Cardiac muscle cell (in vitro differentiated cells and primary cell): ENCODE measurements at regions not wholly inside any gene's neighbourhood (a gene's known extent, or its start where the extent isn't known, plus 50 kb on each side); places are given as distances from the start of the nearest gene placed in this dataset.

Source experiments
- DNase-seq, 2 donors: peaks; one replicate each; pipeline versions ENCODE4 v3.0.0 to v3.0.0-alpha.2; 2010 to 2017; ENCODE audit warnings: low read depth in 1 of 2, low spot score in 1 of 2
- H3K27ac ChIP-seq: fragments of 200-600 bp; sonication (generic); 2 replicates; pipeline ENCODE4 v1.5.1; 2016
- H3K27me3 ChIP-seq: fragments of 200-600 bp; sonication (generic); 2 replicates; pipeline ENCODE4 v1.6.0; 2016; ENCODE audit warnings: control low read depth
- H3K36me3 ChIP-seq: fragments of 200-600 bp; sonication (generic); 2 replicates; pipeline ENCODE4 v1.5.1; 2016; ENCODE audit warnings: control low read depth
- H3K4me1 ChIP-seq: fragments of 200-600 bp; sonication (generic); 2 replicates; pipeline ENCODE4 v1.8.1; 2017; ENCODE audit warnings: low read depth, mild to moderate bottlenecking, mixed run types
- H3K4me3 ChIP-seq: fragments of 200-600 bp; sonication (generic); 2 replicates; pipeline ENCODE4 v1.5.1; 2016; ENCODE audit warnings: mild to moderate bottlenecking
- H3K9me3 ChIP-seq: fragments of 200-600 bp; sonication (generic); 2 replicates; pipeline ENCODE4 v1.5.1; 2017; ENCODE audit warnings: low read depth, mild to moderate bottlenecking, control low read depth
- TF ChIP-seq, protein P1 (sequence below): IDR thresholded peaks from 2 replicates; pipeline ENCODE4 v1.5.1; 2012; ENCODE audit warnings: low read depth, mild to moderate bottlenecking, low read length

DNA sequence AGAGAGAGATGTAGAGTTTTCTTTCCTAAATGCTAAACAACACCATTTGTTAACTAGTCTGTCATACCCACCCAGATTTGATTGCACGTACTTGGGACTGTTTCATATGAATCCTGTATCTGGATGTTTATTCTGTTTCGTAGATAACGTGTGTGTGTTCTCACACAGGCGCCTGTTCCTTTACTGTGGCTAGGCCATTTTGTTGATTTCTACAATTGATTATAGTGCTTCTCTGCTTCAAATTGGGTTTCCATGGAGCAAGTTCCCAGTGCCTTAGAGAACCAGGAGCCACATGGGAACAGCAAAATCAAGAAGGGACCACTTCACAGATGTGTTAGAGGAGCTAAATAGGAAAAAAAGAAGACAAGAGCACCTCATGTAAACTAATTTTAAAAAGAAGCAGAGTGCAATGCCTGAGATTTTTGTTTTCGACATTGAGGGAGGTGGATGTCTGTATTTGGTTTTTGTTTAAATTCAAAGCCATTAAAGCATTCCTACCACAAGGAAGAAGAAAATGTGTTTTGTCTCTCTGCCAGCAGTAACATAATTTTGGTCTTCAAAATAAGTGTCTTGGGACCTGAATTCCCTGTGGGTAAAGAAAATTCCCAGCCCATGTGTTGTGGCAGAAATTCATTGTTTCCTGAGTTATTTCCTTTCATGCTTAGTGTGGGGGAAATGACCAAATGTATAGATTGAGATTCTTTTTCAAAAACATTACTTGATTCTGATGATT is 424.0 kb upstream of the C2CD4B start:
- no peaks in the 10 kb centered on the region for H3K27me3 ChIP-seq
- DNase-seq: peak in 1 of 2 donors; percentile 58
- no peak overlapping the region for H3K4me3 ChIP-seq
- no peak overlapping the region for H3K27ac ChIP-seq
- H3K4me1 ChIP-seq: no peaks in the 10 kb centered on the region
- TF ChIP-seq, protein P1, sequence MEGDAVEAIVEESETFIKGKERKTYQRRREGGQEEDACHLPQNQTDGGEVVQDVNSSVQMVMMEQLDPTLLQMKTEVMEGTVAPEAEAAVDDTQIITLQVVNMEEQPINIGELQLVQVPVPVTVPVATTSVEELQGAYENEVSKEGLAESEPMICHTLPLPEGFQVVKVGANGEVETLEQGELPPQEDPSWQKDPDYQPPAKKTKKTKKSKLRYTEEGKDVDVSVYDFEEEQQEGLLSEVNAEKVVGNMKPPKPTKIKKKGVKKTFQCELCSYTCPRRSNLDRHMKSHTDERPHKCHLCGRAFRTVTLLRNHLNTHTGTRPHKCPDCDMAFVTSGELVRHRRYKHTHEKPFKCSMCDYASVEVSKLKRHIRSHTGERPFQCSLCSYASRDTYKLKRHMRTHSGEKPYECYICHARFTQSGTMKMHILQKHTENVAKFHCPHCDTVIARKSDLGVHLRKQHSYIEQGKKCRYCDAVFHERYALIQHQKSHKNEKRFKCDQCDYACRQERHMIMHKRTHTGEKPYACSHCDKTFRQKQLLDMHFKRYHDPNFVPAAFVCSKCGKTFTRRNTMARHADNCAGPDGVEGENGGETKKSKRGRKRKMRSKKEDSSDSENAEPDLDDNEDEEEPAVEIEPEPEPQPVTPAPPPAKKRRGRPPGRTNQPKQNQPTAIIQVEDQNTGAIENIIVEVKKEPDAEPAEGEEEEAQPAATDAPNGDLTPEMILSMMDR: no peak
- H3K36me3 ChIP-seq: no peaks in the 10 kb centered on the region
- H3K9me3 ChIP-seq: no peaks in the 10 kb centered on the region

DNA sequence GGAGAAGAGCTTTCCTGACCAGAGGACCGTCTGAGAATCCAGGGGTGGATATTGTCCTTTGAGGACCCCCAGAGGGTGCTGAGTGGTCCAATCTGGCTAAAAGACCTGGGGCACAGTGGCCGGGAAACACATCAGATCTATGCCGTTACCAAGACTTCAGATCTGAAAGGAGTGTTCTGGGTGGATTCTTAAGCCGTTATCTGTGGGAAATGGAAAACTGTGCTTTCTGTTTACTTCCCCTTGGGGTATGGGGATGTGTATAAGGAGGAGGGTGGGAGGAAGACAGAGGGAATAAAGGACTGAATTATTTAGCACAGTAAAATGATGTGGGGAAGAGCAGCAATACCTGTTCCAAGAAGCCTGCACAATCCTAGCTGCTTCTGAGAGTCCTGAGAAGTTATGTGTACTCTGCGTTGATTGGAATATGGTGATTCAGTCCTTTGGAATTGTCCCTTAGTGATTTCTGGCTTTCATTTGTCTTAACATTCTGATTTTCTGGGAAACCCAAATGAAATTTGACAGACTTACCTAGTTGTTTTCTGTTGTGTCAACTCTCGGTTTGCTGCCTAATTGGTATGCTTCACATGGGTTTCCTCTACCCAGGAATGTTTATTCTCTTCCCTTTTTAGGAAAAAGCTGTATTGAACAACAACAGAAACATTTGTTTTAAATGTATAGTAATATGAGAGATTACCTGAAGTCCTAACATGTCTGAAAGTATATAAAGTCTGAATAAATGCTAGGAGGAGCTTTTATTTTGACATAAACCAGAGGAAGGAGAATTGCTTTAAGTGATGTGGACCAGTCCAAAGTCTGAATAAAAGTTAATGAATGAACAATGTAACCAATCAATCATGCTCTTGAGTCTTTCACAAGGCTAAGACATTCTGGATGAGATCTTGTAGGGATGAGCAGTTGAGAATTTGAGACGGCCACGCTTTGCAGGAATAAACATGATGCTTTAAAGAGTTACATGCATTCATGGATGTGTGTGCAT is 427.1 kb upstream of the C2CD4B start:
- Histone ChIP-seq H3K9me3 (no peaks in the 10 kb centered on the region), H3K36me3 (no peaks in the 10 kb centered on the region), H3K4me1 (no peaks in the 10 kb centered on the region), H3K27ac (no peak overlapping the region), H3K27me3 (no peaks in the 10 kb centered on the region), H3K4me3 (no peak overlapping the region)
- DNase-seq: peak in 1 of 2 donors; percentile 21
- TF ChIP-seq, protein P1: no peak

DNA sequence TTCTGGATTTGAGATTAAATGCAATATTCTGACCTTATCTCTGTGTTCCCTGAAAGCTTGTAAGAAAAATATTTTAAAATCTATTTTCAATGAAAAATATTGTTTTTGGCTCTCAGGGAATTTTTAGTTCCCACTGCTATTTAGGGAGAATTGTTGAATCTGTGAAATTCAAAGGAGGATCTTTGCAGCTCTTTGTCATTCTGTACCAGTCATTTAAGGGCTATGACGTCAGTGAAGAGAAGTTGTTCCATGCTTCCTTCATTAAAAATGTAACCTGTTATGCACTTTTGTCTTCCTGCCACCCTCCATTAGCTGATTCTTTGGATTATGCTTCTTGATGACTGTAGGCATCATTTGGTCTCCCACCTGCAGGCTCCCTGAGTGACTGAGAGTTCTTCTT is 427.8 kb upstream of the C2CD4B start:
- Histone ChIP-seq H3K27me3 (no peaks in the 10 kb centered on the region), H3K36me3 (no peaks in the 10 kb centered on the region), H3K4me1 (no peaks in the 10 kb centered on the region), H3K27ac (no peak overlapping the region), H3K9me3 (no peaks in the 10 kb centered on the region), H3K4me3 (no peak overlapping the region)
- TF ChIP-seq, protein P1: no peak
- DNase-seq: no peak

DNA sequence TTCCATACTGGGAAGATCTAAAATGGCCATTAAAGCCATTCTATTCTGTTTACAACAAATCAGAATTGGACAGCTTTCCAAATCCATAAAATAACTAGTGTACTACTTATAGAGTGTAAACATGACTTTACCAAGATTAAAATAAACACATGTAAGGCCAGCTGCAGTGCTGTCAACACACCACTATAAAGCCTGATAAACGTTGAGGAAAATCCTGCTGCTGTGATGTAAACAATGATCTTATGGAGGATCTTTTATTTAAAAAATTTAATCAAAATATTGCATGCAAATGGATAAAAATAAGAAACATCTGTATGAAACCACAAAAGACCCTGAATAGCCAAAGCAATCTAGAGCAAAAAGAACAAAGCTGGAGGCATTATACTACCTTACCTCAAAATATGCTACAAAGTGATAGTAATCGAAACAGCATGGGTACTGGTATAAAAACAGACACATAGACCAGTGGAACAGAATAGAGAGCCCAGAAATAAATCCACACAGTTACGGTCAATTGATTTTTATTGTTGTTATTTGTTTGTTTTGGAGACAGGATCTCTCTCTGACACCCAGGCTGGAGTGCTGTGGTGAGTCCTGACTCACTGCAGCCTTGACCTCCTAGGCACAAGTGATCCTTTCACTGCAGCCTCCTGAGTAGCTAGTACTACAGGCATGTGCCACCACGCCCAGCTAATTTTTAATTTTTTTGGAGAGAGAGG is 428.8 kb upstream of the C2CD4B start:
- DNase-seq: no peak
- H3K27ac ChIP-seq: no peak overlapping the region
- no peaks in the 10 kb centered on the region for H3K4me1 ChIP-seq
- no peaks in the 10 kb centered on the region for H3K9me3 ChIP-seq
- H3K4me3 ChIP-seq: no peak overlapping the region
- H3K36me3 ChIP-seq: no peaks in the 10 kb centered on the region
- H3K27me3 ChIP-seq: no peaks in the 10 kb centered on the region
- TF ChIP-seq, protein P1: no peak

DNA sequence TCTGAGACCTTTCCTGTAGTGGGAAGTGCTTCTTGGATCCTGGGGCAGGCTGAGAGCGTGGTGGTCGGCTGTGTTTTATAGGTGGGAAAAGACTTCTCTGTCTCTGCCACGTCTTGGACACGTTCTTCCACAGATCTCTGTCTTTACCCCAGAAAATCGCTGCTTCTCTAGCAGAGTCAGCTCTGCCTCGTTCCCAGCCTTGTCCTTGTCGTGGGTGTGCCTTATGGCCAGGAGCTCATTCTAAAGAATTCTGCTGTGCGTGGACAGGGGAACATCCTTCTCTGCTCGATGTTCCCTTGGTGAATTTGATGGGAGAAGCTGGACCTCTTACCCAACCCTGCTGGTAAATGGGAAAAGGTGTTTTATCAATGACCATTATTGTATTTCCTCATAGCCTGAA is 433.1 kb upstream of the C2CD4B start:
- Histone ChIP-seq H3K9me3 (no peaks in the 10 kb centered on the region), H3K27ac (no peak overlapping the region), H3K4me3 (no peak overlapping the region), H3K27me3 (no peaks in the 10 kb centered on the region), H3K4me1 (no peaks in the 10 kb centered on the region), H3K36me3 (no peaks in the 10 kb centered on the region)
- TF ChIP-seq, protein P1: no peak
- DNase-seq: no peak
